ENCODE measurements at regions not wholly inside any gene's neighbourhood (a gene's known extent, or its start where the extent isn't known, plus 50 kb on each side); places are given as distances from the start of the nearest gene placed in this dataset.
"Not testable (repeated sequence)": the region's sequence is repeated elsewhere in the genome, so short reads cannot be mapped to it uniquely, and the experiment has no call there.

GRCh38 chr4:166198041-166198440, 325.0 kb downstream of the TLL1 start:
- H3K36me3 ChIP-seq (ENCODE audit: control insufficient read depth, insufficient read depth, low read length), result no peaks in the 10 kb centered on the region
- WGBS, 2 experiments (ENCODE audit: insufficient coverage in 1 of 2, insufficient read length in 1 of 2), result 84 to 88% methylated on average over 3 to 6 of the region's 6 CpGs
- peaks cover 3% of the 10 kb centered on the region for H3K4me1 Mint-ChIP-seq
- H3K36me3 Mint-ChIP-seq (ENCODE audit: low read depth), result no peaks in the 10 kb centered on the region
- no peaks in the 10 kb centered on the region for H3K4me1 ChIP-seq (ENCODE audit: control insufficient read depth, insufficient read depth, low read length)
- H3K27me3 ChIP-seq (ENCODE audit: control insufficient read depth, insufficient read depth, low read length, poor library complexity, severe bottlenecking), result no peaks in the 10 kb centered on the region
- TF ChIP-seq, protein P1, sequence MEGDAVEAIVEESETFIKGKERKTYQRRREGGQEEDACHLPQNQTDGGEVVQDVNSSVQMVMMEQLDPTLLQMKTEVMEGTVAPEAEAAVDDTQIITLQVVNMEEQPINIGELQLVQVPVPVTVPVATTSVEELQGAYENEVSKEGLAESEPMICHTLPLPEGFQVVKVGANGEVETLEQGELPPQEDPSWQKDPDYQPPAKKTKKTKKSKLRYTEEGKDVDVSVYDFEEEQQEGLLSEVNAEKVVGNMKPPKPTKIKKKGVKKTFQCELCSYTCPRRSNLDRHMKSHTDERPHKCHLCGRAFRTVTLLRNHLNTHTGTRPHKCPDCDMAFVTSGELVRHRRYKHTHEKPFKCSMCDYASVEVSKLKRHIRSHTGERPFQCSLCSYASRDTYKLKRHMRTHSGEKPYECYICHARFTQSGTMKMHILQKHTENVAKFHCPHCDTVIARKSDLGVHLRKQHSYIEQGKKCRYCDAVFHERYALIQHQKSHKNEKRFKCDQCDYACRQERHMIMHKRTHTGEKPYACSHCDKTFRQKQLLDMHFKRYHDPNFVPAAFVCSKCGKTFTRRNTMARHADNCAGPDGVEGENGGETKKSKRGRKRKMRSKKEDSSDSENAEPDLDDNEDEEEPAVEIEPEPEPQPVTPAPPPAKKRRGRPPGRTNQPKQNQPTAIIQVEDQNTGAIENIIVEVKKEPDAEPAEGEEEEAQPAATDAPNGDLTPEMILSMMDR (conservative IDR thresholded peaks at IDR 0.05), result no peak
- no peak overlapping the region for H3K27ac Mint-ChIP-seq
- no peak overlapping the region for H3K4me3 ChIP-seq (ENCODE audit: low read length)
- peak; percentile 75 for DNase-seq
- no peaks in the 10 kb centered on the region for H3K27me3 Mint-ChIP-seq (ENCODE audit: insufficient read depth)
- H3K9ac ChIP-seq (ENCODE audit: extremely low read depth, low read length, poor library complexity, severe bottlenecking), result no peak overlapping the region
- H3K27ac ChIP-seq (ENCODE audit: low read depth, low read length), result no peak overlapping the region
- H3K9me3 ChIP-seq (ENCODE audit: control insufficient read depth, low read length), result no peaks in the 10 kb centered on the region
- H3K9me3 Mint-ChIP-seq, result no peaks in the 10 kb centered on the region
- peak overlapping the region; percentile 63 for H3K4me3 Mint-ChIP-seq

- peak overlapping the region; percentile 75 for H3K27ac Mint-ChIP-seq
- TF ChIP-seq, protein P1 (conservative IDR thresholded peaks at IDR 0.05), result peak; percentile 58
- Histone ChIP-seq H3K9ac (ENCODE audit: extremely low read depth, low read length, poor library complexity, severe bottlenecking) (no peak overlapping the region), H3K27me3 (ENCODE audit: control insufficient read depth, insufficient read depth, low read length, poor library complexity, severe bottlenecking) (no peaks in the 10 kb centered on the region), H3K4me1 (ENCODE audit: control insufficient read depth, insufficient read depth, low read length) (no peaks in the 10 kb centered on the region), H3K9me3 (ENCODE audit: control insufficient read depth, low read length) (no peaks in the 10 kb centered on the region), H3K4me3 (ENCODE audit: low read length) (no peak overlapping the region), H3K36me3 (ENCODE audit: control insufficient read depth, insufficient read depth, low read length) (no peaks in the 10 kb centered on the region), H3K27ac (ENCODE audit: low read depth, low read length) (no peak overlapping the region)
- peaks cover 3% of the 10 kb centered on the region for H3K4me1 Mint-ChIP-seq
- peak; percentile 67 for DNase-seq
- no peaks in the 10 kb centered on the region for H3K27me3 Mint-ChIP-seq (ENCODE audit: insufficient read depth)
- 84 to 85% methylated on average over 7 to 12 of the region's 12 CpGs for WGBS, 2 experiments (ENCODE audit: insufficient coverage in 1 of 2, insufficient read length in 1 of 2)
- H3K9me3 Mint-ChIP-seq, result no peaks in the 10 kb centered on the region
- no peaks in the 10 kb centered on the region for H3K36me3 Mint-ChIP-seq (ENCODE audit: low read depth)
- peak overlapping the region; percentile 63 for H3K4me3 Mint-ChIP-seq
These were observed 325.7 kb downstream of the TLL1 start for GRCh38 chr4:166198516-166199310.

DNA sequence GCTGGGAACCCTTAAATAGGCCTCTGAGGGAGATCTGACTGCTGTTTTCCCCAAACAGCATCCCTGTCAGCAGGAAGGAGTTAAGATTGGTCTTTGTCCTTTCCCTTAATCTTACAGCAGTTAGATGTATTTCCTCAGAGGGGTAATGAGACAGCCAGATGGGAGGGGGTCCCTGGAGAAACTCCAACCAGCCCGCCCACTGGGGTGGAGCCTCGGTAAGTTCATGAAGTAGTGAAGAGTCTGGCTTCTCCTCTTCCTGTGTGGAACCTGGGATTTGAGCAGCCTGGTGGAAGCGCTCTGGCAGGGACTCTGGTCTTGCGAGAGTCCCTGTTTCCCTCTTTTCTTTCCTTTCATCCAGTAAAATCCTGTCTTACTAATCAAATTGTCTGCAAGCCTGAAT, 330.0 kb downstream of the TLL1 start:
- no peaks in the 10 kb centered on the region for H3K36me3 ChIP-seq (ENCODE audit: control insufficient read depth, insufficient read depth, low read length)
- no peaks in the 10 kb centered on the region for H3K9me3 ChIP-seq (ENCODE audit: control insufficient read depth, low read length)
- Mint-ChIP-seq H3K27ac (no peak overlapping the region), H3K36me3 (ENCODE audit: low read depth) (no peaks in the 10 kb centered on the region), H3K27me3 (ENCODE audit: insufficient read depth) (no peaks in the 10 kb centered on the region), H3K9me3 (no peaks in the 10 kb centered on the region), H3K4me1 (peaks cover 3% of the 10 kb centered on the region), H3K4me3 (no peak overlapping the region)
- DNase-seq, result peak; percentile 75
- H3K27me3 ChIP-seq (ENCODE audit: control insufficient read depth, insufficient read depth, low read length, poor library complexity, severe bottlenecking), result no peaks in the 10 kb centered on the region
- 95 to 100% methylated on average over 2 to 4 of the region's 4 CpGs for WGBS, 2 experiments (ENCODE audit: insufficient coverage in 1 of 2, insufficient read length in 1 of 2)
- no peak overlapping the region for H3K27ac ChIP-seq (ENCODE audit: low read depth, low read length)
- H3K4me1 ChIP-seq (ENCODE audit: control insufficient read depth, insufficient read depth, low read length), result no peaks in the 10 kb centered on the region
- H3K9ac ChIP-seq (ENCODE audit: extremely low read depth, low read length, poor library complexity, severe bottlenecking), result no peak overlapping the region
- H3K4me3 ChIP-seq (ENCODE audit: low read length), result no peak overlapping the region
- TF ChIP-seq, protein P1 (conservative IDR thresholded peaks at IDR 0.05), result no peak

DNA sequence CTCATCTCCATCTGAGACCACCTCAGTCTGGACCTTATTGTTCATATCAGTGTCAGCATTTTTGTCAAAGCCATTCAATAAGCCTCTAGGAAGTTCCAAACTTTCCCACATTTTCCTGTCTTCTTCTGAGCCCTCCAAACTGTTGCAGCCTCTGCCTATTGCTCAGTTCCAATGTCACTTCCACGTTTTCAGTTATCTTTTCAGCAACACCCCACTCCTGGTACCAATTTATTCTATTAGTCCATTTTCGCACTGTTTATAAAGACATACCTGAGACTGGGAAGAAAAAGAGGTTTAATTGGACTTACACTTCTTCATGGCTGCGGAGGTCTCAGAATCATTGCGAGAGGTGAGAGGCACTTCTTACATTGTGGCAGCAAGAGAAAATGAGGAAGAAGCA, 339.3 kb downstream of the TLL1 start:
- not testable (repeated sequence) for H3K4me3 Mint-ChIP-seq; H3K4me1 ChIP-seq (ENCODE audit: control insufficient read depth, insufficient read depth, low read length); H3K36me3 ChIP-seq (ENCODE audit: control insufficient read depth, insufficient read depth, low read length); H3K4me1 Mint-ChIP-seq; H3K9ac ChIP-seq (ENCODE audit: extremely low read depth, low read length, poor library complexity, severe bottlenecking); H3K27me3 Mint-ChIP-seq (ENCODE audit: insufficient read depth); H3K4me3 ChIP-seq (ENCODE audit: low read length); H3K27me3 ChIP-seq (ENCODE audit: control insufficient read depth, insufficient read depth, low read length, poor library complexity, severe bottlenecking); H3K27ac ChIP-seq (ENCODE audit: low read depth, low read length); H3K27ac Mint-ChIP-seq; DNase-seq
- Mint-ChIP-seq H3K9me3 (peaks cover 47% of the 10 kb centered on the region), H3K36me3 (ENCODE audit: low read depth) (peaks cover 18% of the 10 kb centered on the region)
- WGBS, 2 experiments (ENCODE audit: insufficient coverage in 1 of 2, insufficient read length in 1 of 2), result 88 to 91% methylated on average over 2 to 4 of the region's 4 CpGs
- peaks cover 32% of the 10 kb centered on the region for H3K9me3 ChIP-seq (ENCODE audit: control insufficient read depth, low read length)

All from endodermal cell (in vitro differentiated cells).